ENCODE measurements at regions not wholly inside any gene's neighbourhood (a gene's known extent, or its start where the extent isn't known, plus 50 kb on each side); places are given as distances from the start of the nearest gene placed in this dataset.

DNA sequence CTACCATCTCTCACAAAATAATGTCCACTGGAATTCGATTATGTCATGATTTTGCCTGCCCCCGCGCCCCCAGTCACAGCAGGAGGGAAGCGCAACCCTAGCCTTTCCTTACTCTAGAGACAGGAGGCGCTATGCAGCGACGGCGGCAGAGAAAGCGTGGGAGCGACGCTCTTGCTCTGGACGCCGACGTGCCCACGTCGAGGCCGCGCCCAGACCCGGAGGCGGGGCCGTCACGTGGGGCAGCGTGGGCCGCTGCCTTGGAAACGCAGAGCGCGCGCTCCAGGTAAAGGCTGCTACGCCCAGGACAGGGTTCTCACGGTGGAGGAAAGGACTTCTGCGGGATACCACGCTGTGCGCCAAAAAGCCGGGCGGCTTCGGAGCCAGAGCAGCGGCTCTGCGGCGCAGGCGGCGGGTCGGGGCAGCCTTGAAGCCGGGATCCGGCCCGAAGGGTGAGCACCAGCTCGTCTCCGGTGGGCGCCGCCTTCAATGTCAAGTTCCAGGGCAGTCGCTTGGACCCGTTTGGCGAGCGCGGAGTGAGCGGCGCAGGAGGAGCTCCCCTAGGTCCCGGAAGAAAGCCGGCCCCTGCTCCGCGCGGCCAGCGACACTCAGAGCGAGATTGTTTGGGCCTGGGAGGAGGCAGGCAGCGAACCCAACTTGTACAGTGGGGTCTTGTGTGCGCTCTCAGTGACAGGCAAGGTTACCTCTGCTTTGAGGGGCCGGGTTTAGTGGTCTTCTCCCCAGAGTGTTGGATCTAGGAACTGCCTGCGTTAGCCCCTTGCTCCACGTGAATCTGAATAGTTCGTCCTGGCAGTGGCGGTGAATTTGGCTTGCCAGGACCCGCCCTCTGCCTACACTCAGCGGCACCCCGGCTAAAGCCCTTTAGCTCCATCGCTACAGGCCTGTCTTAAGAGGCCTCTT lies 121.7 kb downstream of the MRPL57 start (continued):
- TF ChIP-seq MATR3 (CRISPR knock-in tag; IDR thresholded peaks at IDR 0.05) (no peak), ZNF274 (CRISPR knock-in tag; IDR thresholded peaks at IDR 0.05) (no peak; the same call in 1 of the 2 replicates), JUNB (CRISPR knock-in tag; IDR thresholded peaks at IDR 0.05; ENCODE audit: borderline replicate concordance) (no peak), NCOA2 (CRISPR knock-in tag; IDR thresholded peaks at IDR 0.05) (peak; percentile 40), MTF2 (CRISPR knock-in tag; IDR thresholded peaks at IDR 0.05; ENCODE audit: borderline replicate concordance) (no peak), HNF4A (CRISPR knock-in tag; IDR thresholded peaks at IDR 0.05) (0 out of 2 replicates have a peak, but pooled peaks have one; percentile 16), CREB1 (IDR thresholded peaks at IDR 0.05) (peak; percentile 83), CREB1 (CRISPR knock-in tag; IDR thresholded peaks at IDR 0.05) (peak; percentile 92), ZNF777 (CRISPR knock-in tag; IDR thresholded peaks at IDR 0.05) (peak; percentile 77), ZMYM3 (CRISPR knock-in tag; IDR thresholded peaks at IDR 0.05) (peak; percentile 43; the same call in 1 of the 2 replicates), RXRA (CRISPR knock-in tag; IDR thresholded peaks at IDR 0.05) (peak; percentile 63; the same call in 1 of the 2 replicates), PTBP1 (IDR thresholded peaks at IDR 0.05; ENCODE audit: low read depth, low read length, poor library complexity, severe bottlenecking) (peak; percentile 51), PITX1 (CRISPR knock-in tag; IDR thresholded peaks at IDR 0.05) (peak; percentile 61; the same call in 1 of the 2 replicates), ZNF678 (CRISPR knock-in tag; IDR thresholded peaks at IDR 0.05) (0 out of 2 replicates have a peak, but pooled peaks have one; percentile 34), ZNF121 (CRISPR knock-in tag; IDR thresholded peaks at IDR 0.05) (no peak), RNF2 (conservative IDR thresholded peaks at IDR 0.05; ENCODE audit: low read depth) (no peak), ELF3 (CRISPR knock-in tag; IDR thresholded peaks at IDR 0.05) (peak; percentile 24; the same call in 1 of the 2 replicates), HDAC6 (IDR thresholded peaks at IDR 0.05; ENCODE audit: low read depth, low read length) (no peak), ZNF333 (CRISPR knock-in tag; IDR thresholded peaks at IDR 0.05; ENCODE audit: borderline replicate concordance) (no peak), MAFK (conservative IDR thresholded peaks at IDR 0.05 in 1 of 2, IDR thresholded peaks at IDR 0.05 in 1 of 2; ENCODE audit: low read length in 2 of 2) (no peak), BRD4 (CRISPR knock-in tag; IDR thresholded peaks at IDR 0.05) (peak; percentile 55; the same call in 1 of the 2 replicates)
- TF ChIP-seq, protein P1, sequence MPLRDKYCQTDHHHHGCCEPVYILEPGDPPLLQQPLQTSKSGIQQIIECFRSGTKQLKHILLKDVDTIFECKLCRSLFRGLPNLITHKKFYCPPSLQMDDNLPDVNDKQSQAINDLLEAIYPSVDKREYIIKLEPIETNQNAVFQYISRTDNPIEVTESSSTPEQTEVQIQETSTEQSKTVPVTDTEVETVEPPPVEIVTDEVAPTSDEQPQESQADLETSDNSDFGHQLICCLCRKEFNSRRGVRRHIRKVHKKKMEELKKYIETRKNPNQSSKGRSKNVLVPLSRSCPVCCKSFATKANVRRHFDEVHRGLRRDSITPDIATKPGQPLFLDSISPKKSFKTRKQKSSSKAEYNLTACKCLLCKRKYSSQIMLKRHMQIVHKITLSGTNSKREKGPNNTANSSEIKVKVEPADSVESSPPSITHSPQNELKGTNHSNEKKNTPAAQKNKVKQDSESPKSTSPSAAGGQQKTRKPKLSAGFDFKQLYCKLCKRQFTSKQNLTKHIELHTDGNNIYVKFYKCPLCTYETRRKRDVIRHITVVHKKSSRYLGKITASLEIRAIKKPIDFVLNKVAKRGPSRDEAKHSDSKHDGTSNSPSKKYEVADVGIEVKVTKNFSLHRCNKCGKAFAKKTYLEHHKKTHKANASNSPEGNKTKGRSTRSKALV (CRISPR knock-in tag; IDR thresholded peaks at IDR 0.05): peak; percentile 89
- TF ChIP-seq, protein P2, sequence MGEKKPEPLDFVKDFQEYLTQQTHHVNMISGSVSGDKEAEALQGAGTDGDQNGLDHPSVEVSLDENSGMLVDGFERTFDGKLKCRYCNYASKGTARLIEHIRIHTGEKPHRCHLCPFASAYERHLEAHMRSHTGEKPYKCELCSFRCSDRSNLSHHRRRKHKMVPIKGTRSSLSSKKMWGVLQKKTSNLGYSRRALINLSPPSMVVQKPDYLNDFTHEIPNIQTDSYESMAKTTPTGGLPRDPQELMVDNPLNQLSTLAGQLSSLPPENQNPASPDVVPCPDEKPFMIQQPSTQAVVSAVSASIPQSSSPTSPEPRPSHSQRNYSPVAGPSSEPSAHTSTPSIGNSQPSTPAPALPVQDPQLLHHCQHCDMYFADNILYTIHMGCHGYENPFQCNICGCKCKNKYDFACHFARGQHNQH (CRISPR knock-in tag; IDR thresholded peaks at IDR 0.05): peak; percentile 88
- TF ChIP-seq, protein P3, sequence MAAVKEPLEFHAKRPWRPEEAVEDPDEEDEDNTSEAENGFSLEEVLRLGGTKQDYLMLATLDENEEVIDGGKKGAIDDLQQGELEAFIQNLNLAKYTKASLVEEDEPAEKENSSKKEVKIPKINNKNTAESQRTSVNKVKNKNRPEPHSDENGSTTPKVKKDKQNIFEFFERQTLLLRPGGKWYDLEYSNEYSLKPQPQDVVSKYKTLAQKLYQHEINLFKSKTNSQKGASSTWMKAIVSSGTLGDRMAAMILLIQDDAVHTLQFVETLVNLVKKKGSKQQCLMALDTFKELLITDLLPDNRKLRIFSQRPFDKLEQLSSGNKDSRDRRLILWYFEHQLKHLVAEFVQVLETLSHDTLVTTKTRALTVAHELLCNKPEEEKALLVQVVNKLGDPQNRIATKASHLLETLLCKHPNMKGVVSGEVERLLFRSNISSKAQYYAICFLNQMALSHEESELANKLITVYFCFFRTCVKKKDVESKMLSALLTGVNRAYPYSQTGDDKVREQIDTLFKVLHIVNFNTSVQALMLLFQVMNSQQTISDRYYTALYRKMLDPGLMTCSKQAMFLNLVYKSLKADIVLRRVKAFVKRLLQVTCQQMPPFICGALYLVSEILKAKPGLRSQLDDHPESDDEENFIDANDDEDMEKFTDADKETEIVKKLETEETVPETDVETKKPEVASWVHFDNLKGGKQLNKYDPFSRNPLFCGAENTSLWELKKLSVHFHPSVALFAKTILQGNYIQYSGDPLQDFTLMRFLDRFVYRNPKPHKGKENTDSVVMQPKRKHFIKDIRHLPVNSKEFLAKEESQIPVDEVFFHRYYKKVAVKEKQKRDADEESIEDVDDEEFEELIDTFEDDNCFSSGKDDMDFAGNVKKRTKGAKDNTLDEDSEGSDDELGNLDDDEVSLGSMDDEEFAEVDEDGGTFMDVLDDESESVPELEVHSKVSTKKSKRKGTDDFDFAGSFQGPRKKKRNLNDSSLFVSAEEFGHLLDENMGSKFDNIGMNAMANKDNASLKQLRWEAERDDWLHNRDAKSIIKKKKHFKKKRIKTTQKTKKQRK (IDR thresholded peaks at IDR 0.05; ENCODE audit: low read length): no peak
- TF ChIP-seq, protein P4, sequence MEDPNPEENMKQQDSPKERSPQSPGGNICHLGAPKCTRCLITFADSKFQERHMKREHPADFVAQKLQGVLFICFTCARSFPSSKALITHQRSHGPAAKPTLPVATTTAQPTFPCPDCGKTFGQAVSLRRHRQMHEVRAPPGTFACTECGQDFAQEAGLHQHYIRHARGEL (CRISPR knock-in tag; IDR thresholded peaks at IDR 0.05): peak; percentile 61; the same call in 1 of the 2 replicates
